GM19395 (cell line): ENCODE measurements at regions not wholly inside any gene's neighbourhood (a gene's known extent, or its start where the extent isn't known, plus 50 kb on each side); places are given as distances from the start of the nearest gene placed in this dataset.

Experiments
- ATAC-seq: cut with Tn5 transposase; IDR thresholded peaks from one replicate; pipeline ENCODE4 v1.9.1; 2021; ENCODE audit warnings: mild to moderate bottlenecking, moderate library complexity; ENCODE audit not compliant: unreplicated experiment

- ATAC-seq: no peak
Measured at GRCh38 chr5:60340326-60340725, 359.6 kb downstream of the DEPDC1B start.

DNA sequence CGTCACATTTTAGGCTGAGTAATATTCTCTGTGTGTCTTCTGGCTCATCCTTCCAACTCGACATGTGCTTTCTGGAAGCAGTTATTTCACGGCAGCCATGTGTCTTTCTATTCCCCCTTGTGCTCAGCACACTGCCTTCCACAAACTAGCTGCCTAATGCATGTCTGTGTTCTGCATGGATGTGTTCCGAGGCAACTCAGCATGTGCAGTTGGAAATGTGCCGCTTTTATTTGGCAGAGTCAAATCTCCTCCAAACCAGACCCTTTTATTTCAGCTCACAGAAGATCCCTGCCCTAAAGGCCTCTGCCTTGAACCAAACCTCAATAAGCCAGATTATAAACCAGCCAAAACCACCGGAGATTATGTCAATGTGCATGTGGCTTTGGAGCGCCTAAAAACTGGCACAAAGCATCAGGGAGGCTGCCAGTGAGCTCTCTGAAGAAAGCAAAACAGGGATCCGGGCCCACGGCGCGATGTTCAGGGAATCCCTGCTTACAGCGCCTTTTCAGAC is 360.2 kb downstream of the DEPDC1B start:
- no peak for ATAC-seq

- no peak for ATAC-seq
Measured at GRCh38 chr5:60338846-60339245, 361.1 kb downstream of the DEPDC1B start.

DNA sequence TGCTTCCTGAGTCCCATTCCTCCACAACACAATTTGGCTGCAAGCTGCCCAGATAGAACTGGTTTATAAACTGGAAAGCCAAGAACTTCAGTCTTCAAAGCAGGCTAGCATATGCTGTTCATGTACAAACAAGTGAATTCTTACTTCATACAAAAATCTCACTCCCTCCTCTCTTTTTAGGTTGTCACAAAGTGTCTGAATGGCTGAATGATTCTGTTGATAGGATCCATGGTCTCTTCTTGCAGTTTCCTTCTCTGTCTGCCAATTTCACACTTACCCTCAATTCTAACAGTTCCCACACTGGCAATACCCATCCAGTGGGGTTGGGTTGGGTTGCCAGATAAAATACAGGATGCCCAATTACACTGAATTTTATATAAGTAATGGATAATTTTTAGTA is 363.5 kb downstream of the DEPDC1B start:
- ATAC-seq: no peak

- no peak for ATAC-seq
Measured at GRCh38 chr5:60335913-60336312, 364.1 kb downstream of the DEPDC1B start.

- ATAC-seq: no peak
Measured at GRCh38 chr5:60334281-60334713, 365.7 kb downstream of the DEPDC1B start.

- ATAC-seq: no peak
Measured at GRCh38 chr5:60333005-60333571, 366.9 kb downstream of the DEPDC1B start.

- no peak for ATAC-seq
Measured at GRCh38 chr5:60332244-60333004, 367.5 kb downstream of the DEPDC1B start.

DNA sequence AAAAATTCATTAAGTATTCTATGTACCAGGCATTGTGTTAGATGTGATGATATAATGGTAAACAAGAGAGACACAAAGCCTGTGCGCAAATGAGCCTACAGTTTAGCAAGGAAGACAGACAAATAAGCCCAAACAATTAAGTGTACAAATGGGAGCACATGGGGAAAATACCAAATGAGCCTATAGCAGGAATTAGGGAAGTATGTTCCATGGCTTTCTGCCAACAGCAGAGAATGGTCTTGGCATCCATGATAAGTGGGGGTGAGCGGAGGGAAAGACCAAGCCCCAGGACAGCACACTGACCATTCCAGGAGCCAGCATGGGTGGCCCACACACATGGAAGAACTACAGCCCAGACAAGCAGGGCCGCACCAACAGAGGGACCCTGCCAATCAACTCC is 369.7 kb downstream of the DEPDC1B start:
- ATAC-seq: no peak

GRCh38 chr5:60325870-60326269 is 374.1 kb downstream of the DEPDC1B start:
- ATAC-seq: no peak

- ATAC-seq: no peak
Measured at GRCh38 chr5:60323596-60323995, 376.4 kb downstream of the DEPDC1B start.

- no peak for ATAC-seq
Measured at GRCh38 chr5:60312098-60312497, 387.9 kb downstream of the DEPDC1B start.

DNA sequence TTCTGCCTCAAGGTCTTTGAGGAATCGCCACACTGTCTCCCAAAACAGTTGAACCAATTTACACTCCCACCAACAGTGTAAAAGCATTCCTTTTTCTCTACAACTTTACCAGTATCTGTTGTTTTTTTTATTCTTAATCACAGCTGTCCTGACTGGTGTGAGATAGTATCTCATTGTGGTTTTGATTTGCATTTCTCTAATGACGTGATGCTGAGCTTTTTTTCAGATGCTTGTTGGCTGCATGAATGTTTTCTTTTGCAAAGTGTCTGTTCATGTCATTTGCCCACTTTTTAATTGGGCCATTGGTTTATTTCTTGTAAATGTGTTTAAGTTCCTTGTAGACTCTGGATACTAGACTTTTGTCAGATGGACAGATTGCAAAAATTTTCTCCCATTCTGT is 400.0 kb downstream of the DEPDC1B start:
- ATAC-seq: no peak

DNA sequence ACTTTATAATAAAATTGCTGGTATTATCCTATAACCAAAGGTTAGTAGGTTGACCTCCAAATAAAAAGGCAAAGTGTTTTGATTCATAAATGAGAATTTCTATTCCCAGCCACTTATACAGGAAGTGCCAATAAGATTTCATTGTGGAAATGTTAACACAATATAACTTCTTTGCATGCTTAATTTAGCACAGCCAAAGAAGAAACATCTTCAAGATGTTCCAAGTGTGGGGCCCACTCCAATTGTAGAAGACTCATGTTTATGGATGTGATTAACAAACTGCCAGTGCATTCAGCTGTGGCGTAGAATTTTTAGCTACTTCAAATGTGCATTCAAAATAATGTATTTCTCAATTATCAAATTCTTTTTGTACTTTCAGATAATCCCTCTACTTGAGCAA is 402.3 kb downstream of the DEPDC1B start:
- ATAC-seq: no peak

- ATAC-seq: peak; percentile 56
Measured at GRCh38 chr5:60295423-60295822, 401.9 kb upstream of the PDE4D start.

DNA sequence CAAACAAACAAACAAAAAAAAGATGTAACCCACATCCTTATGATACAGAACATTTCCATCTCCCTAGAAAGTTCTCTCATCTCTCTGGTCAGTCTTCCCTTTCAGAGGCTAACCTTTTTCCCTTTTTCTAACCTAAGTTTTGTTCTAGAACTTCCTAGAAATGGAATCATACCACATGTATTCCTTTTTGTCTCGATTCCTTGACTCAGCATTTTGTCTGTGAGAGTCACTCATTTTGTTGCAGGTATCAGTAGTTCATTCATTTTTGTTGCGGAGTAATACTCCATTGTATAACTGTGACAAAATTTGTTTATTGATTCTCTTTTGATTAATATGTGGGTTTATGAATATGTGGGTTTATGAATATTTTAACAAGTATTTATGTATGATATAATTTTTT is 400.0 kb upstream of the PDE4D start:
- ATAC-seq: no peak

DNA sequence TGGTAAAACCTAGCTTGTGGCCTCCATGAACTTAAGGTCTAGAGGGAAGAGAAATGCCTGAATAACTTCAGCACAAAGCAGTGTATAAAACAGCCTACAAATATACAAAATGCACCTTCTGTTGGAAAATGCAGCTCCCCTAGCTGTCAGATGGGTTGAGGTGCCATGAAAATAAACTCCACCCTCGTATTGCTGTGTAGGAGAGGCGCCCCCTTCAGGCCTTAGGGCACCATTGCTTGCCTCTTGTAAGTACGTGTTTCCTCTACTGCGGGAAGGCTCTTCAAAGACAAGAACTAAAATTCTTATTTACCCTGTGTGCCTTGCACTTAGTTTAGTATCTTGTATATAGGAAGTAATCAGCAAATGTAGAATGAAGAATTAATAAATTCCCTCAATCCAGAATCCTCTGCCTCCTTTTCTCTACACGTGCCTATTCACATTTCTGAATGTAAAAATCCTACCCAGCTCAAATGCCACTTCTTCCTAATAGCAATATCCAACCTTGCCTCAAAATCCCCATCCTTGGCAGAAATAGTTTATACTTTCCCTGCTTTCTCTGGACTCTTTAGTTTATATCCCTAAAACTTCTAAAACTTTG is 393.7 kb upstream of the PDE4D start:
- ATAC-seq: peak; percentile 92

- ATAC-seq: no peak
Measured at GRCh38 chr5:60285910-60286309, 392.4 kb upstream of the PDE4D start.

- no peak for ATAC-seq
Measured at GRCh38 chr5:60280943-60281342, 387.4 kb upstream of the PDE4D start.

GRCh38 chr5:60277941-60278340 is 384.4 kb upstream of the PDE4D start:
- no peak for ATAC-seq

GRCh38 chr5:60274747-60275146 is 381.2 kb upstream of the PDE4D start:
- no peak for ATAC-seq

DNA sequence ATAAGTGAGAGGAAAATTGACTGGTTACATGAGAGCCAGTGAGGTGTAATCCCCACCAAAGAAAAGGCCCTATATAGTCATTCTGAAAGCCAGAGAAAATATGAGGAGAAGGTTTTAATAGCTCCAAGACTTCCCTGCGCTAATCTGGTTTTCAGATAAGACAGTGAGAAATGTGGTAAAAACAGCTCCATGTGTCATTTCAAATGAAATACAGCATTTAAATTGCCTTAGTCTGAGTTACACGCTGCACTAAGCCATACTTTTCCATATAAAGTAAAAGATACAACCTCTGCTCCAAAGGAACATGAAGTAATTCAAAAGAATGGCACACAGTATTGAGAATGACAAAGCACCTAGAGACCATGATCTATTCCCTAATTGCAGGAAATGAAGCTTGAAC is 378.0 kb upstream of the PDE4D start:
- ATAC-seq: no peak
